ENCODE measurements at regions not wholly inside any gene's neighbourhood (a gene's known extent, or its start where the extent isn't known, plus 50 kb on each side); places are given as distances from the start of the nearest gene placed in this dataset.
A peak's percentile ranks its signal among the peaks of the same experiment; 100 is the strongest.

- Histone ChIP-seq H3K9me3 (no peaks in the 10 kb centered on the region), H3K4me3 (no peak overlapping the region), H3K36me3 (no peaks in the 10 kb centered on the region), H3K4me1 (peaks cover 6% of the 10 kb centered on the region), H3K27me3 (ENCODE audit: low read depth) (no peaks in the 10 kb centered on the region), H3K27ac (no peak overlapping the region)
- intact Hi-C loops (cut with DNase I) = no loop called here
- ATAC-seq (peak; percentile 65 to 75), DNase-seq (no peak)
- TF ChIP-seq CTCF (IDR thresholded peaks at IDR 0.05) = no peak
These were observed 159.3 kb upstream of the NR2F2 start for GRCh38 chr15:96170979-96171739.

DNA sequence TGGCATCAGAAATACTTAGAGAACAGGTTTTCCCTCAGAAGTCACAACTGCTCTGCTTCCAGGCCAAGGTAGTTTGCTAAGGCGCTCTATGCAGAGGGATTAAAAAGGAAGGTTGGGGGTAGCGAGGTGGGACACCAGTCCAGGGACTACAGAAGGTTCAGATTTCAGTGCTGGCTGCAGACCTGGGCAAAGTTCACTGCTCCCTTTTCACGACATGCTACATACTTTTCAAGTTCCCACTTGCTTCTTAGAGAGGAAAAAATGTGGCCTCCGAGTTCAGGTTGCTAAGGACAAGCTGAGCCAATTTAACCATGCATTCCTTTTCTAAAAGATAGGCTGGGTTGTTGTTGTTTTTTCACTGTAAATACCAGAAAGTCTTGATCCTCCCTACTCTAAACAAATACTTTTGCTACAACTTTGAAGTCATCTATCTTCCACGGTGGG, 158.6 kb upstream of the NR2F2 start:
- Histone ChIP-seq H3K4me1 (peaks cover 6% of the 10 kb centered on the region), H3K27me3 (ENCODE audit: low read depth) (no peaks in the 10 kb centered on the region), H3K9me3 (no peaks in the 10 kb centered on the region), H3K4me3 (no peak overlapping the region), H3K36me3 (no peaks in the 10 kb centered on the region), H3K27ac (no peak overlapping the region)
- ATAC-seq (peak in 1 of 2 donors; percentile 43), DNase-seq (no peak)
- TF ChIP-seq CTCF (IDR thresholded peaks at IDR 0.05) = no peak
- intact Hi-C loops (cut with DNase I) = no loop called here

DNA sequence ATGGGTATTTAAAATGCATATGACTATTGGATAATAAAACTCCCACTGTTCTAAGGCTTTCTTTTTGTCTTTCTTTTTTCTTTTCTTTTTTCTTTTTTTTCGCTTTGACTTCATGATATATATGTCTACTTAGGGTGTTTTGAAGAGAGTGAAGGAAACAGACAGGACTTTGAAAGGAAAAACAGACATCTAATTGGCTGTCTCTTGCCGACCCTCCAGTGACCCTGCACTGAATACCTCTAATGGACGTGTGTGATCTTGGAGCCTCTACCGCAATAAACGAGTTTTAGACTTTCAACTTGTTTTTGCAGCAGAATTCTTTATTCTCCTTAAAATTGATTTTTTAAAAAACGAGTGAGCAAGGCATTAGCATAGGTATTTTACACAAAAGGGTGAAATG, 158.1 kb upstream of the NR2F2 start:
- ATAC-seq = no peak
- intact Hi-C loops (cut with DNase I) = no loop called here
- no peak for DNase-seq
- no peak for TF ChIP-seq CTCF (IDR thresholded peaks at IDR 0.05)
- no peaks in the 10 kb centered on the region for H3K9me3 ChIP-seq
- no peaks in the 10 kb centered on the region for H3K27me3 ChIP-seq (ENCODE audit: low read depth)
- H3K4me1 ChIP-seq = peaks cover 6% of the 10 kb centered on the region
- no peak overlapping the region for H3K4me3 ChIP-seq
- H3K27ac ChIP-seq = no peak overlapping the region
- no peaks in the 10 kb centered on the region for H3K36me3 ChIP-seq

DNA sequence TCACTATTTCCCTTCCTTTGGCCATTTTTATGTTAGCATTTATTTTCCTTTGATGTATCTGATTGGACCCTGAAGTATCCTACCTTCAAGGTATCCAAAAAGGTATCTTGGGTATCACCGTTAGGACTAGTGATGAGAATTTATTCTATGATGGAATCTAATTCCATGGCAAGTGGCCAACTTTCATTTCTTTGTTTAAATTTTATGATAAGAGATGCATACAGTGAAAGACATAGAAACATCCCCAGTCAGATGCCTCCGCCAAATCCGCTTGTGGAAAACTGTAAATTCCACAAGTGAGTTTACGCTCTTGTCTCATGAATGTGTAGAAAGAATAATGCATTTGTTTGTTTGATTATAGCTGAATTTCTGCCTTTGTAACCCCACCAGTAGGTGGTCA, 153.7 kb upstream of the NR2F2 start:
- DNase-seq (no peak), ATAC-seq (no peak)
- TF ChIP-seq CTCF (IDR thresholded peaks at IDR 0.05) = no peak
- Histone ChIP-seq H3K27me3 (ENCODE audit: low read depth) (no peaks in the 10 kb centered on the region), H3K4me1 (peaks cover 10% of the 10 kb centered on the region), H3K9me3 (no peaks in the 10 kb centered on the region), H3K36me3 (no peaks in the 10 kb centered on the region), H3K27ac (no peak overlapping the region), H3K4me3 (no peak overlapping the region)
- intact Hi-C loops (cut with DNase I) = no loop called here

GRCh38 chr15:96177279-96177678, 153.2 kb upstream of the NR2F2 start:
- Histone ChIP-seq H3K9me3 (no peaks in the 10 kb centered on the region), H3K27me3 (ENCODE audit: low read depth) (no peaks in the 10 kb centered on the region), H3K4me1 (peaks cover 9% of the 10 kb centered on the region), H3K27ac (no peak overlapping the region), H3K36me3 (no peaks in the 10 kb centered on the region), H3K4me3 (no peak overlapping the region)
- no peak for DNase-seq
- intact Hi-C loops (cut with DNase I) = no loop called here
- ATAC-seq = no peak
- no peak for TF ChIP-seq CTCF (IDR thresholded peaks at IDR 0.05)

All from lower lobe of right lung (tissue), 2 donors.